GM23338 (cell line): ENCODE measurements at regions not wholly inside any gene's neighbourhood (a gene's known extent, or its start where the extent isn't known, plus 50 kb on each side); places are given as distances from the start of the nearest gene placed in this dataset.

Experiments
- CREB1 ChIP-seq: fragments of 250-450 bp; sonication (Bioruptor Pico); IDR thresholded peaks from 2 replicates; pipeline ENCODE4 v1.5.0; 2020; ENCODE audit warnings: low read depth, mild to moderate bottlenecking, moderate library complexity
- EZH2 ChIP-seq: fragments of 200-600 bp; sonication (generic); IDR thresholded peaks from one replicate; pipeline ENCODE4 v1.8.0; 2017; ENCODE audit warnings: antibody characterized with exemption, mild to moderate bottlenecking, low read depth; ENCODE audit not compliant: unreplicated experiment
- EZH2phosphoT487 ChIP-seq: fragments of 200-600 bp; sonication (generic); IDR thresholded peaks from one replicate; pipeline ENCODE4 v1.8.1; 2018; ENCODE audit warnings: antibody characterized with exemption; ENCODE audit not compliant: unreplicated experiment
- NANOG ChIP-seq: IDR thresholded peaks from 2 replicates; pipeline ENCODE4 v1.6.1; 2016; ENCODE audit warnings: antibody characterized with exemption, borderline replicate concordance
- POLR2AphosphoS5 ChIP-seq: IDR thresholded peaks from 2 replicates; pipeline ENCODE4 v1.6.1; 2016; ENCODE audit warnings: antibody characterized with exemption, low read depth
- STAT1 ChIP-seq: IDR thresholded peaks from one replicate; pipeline ENCODE4 v1.6.1; 2016; ENCODE audit warnings: antibody characterized with exemption; ENCODE audit not compliant: unreplicated experiment
- ZNF114 ChIP-seq: fragments of 250-450 bp; sonication (Bioruptor Pico); IDR thresholded peaks from 2 replicates; pipeline ENCODE4 v1.5.0; 2020; ENCODE audit warnings: mild to moderate bottlenecking, moderate library complexity
- ZNF331 ChIP-seq: fragments of 250-450 bp; sonication (Bioruptor Pico); IDR thresholded peaks from 2 replicates; pipeline ENCODE4 v1.5.0; 2020; ENCODE audit warnings: low read depth, mild to moderate bottlenecking, moderate library complexity
- TF ChIP-seq, protein P1 (sequence below): fragments of 250-450 bp; sonication (Bioruptor Pico); IDR thresholded peaks from 2 replicates; pipeline ENCODE4 v1.5.0; 2020; ENCODE audit warnings: mild to moderate bottlenecking, moderate library complexity
- TF ChIP-seq, protein P2 (sequence below): IDR thresholded peaks from 2 replicates; pipeline ENCODE4 v1.6.1; 2016; ENCODE audit warnings: antibody characterized with exemption
- TF ChIP-seq, protein P3 (sequence below), 2 experiments: fragments of 200-600 bp in 1 of 2; sonication (generic) in 1 of 2; conservative IDR thresholded peaks; 2 replicates each; pipeline versions ENCODE4 v1.5.1 to v1.6.1; 2016 to 2017; ENCODE audit warnings: antibody characterized with exemption in 2 of 2, low read depth in 2 of 2, mild to moderate bottlenecking in 2 of 2, moderate library complexity in 1 of 2

DNA sequence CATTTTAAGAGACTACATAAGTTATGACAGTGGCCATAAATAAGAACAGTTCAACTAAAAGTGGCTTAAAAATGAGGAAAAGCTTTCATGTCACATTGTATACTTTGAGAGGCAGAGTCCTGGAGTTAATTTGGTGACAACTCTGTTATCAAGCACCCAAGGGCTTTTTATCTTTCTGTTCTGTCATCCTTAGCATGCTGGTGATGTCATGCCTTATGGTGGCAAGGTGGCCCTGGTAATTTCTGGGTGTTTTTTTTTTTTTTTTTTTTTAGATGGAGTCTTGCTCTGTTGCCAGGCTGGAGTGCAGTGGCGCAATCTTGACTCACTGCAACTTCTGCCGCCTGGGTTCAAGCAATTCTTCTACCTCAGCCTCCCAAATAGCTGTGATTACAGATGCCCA is 158.8 kb downstream of the AASDHPPT start (continued):
- TF ChIP-seq, protein P1, sequence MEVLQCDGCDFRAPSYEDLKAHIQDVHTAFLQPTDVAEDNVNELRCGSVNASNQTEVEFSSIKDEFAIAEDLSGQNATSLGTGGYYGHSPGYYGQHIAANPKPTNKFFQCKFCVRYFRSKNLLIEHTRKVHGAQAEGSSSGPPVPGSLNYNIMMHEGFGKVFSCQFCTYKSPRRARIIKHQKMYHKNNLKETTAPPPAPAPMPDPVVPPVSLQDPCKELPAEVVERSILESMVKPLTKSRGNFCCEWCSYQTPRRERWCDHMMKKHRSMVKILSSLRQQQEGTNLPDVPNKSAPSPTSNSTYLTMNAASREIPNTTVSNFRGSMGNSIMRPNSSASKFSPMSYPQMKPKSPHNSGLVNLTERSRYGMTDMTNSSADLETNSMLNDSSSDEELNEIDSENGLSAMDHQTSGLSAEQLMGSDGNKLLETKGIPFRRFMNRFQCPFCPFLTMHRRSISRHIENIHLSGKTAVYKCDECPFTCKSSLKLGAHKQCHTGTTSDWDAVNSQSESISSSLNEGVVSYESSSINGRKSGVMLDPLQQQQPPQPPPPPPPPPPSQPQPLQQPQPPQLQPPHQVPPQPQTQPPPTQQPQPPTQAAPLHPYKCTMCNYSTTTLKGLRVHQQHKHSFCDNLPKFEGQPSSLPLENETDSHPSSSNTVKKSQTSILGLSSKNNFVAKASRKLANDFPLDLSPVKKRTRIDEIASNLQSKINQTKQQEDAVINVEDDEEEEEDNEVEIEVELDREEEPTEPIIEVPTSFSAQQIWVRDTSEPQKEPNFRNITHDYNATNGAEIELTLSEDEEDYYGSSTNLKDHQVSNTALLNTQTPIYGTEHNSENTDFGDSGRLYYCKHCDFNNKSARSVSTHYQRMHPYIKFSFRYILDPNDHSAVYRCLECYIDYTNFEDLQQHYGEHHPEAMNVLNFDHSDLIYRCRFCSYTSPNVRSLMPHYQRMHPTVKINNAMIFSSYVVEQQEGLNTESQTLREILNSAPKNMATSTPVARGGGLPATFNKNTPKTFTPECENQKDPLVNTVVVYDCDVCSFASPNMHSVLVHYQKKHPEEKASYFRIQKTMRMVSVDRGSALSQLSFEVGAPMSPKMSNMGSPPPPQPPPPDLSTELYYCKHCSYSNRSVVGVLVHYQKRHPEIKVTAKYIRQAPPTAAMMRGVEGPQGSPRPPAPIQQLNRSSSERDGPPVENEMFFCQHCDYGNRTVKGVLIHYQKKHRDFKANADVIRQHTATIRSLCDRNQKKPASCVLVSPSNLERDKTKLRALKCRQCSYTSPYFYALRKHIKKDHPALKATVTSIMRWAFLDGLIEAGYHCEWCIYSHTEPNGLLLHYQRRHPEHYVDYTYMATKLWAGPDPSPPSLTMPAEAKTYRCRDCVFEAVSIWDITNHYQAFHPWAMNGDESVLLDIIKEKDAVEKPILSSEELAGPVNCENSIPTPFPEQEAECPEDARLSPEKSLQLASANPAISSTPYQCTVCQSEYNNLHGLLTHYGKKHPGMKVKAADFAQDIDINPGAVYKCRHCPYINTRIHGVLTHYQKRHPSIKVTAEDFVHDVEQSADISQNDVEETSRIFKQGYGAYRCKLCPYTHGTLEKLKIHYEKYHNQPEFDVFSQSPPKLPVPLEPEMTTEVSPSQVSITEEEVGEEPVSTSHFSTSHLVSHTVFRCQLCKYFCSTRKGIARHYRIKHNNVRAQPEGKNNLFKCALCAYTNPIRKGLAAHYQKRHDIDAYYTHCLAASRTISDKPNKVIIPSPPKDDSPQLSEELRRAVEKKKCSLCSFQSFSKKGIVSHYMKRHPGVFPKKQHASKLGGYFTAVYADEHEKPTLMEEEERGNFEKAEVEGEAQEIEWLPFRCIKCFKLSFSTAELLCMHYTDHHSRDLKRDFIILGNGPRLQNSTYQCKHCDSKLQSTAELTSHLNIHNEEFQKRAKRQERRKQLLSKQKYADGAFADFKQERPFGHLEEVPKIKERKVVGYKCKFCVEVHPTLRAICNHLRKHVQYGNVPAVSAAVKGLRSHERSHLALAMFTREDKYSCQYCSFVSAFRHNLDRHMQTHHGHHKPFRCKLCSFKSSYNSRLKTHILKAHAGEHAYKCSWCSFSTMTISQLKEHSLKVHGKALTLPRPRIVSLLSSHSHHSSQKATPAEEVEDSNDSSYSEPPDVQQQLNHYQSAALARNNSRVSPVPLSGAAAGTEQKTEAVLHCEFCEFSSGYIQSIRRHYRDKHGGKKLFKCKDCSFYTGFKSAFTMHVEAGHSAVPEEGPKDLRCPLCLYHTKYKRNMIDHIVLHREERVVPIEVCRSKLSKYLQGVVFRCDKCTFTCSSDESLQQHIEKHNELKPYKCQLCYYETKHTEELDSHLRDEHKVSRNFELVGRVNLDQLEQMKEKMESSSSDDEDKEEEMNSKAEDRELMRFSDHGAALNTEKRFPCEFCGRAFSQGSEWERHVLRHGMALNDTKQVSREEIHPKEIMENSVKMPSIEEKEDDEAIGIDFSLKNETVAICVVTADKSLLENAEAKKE (CRISPR knock-in tag) = no peak
- TF ChIP-seq POLR2AphosphoS5 = no peak
- TF ChIP-seq, protein P2, sequence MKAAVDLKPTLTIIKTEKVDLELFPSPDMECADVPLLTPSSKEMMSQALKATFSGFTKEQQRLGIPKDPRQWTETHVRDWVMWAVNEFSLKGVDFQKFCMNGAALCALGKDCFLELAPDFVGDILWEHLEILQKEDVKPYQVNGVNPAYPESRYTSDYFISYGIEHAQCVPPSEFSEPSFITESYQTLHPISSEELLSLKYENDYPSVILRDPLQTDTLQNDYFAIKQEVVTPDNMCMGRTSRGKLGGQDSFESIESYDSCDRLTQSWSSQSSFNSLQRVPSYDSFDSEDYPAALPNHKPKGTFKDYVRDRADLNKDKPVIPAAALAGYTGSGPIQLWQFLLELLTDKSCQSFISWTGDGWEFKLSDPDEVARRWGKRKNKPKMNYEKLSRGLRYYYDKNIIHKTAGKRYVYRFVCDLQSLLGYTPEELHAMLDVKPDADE = no peak
- TF ChIP-seq, protein P3, sequence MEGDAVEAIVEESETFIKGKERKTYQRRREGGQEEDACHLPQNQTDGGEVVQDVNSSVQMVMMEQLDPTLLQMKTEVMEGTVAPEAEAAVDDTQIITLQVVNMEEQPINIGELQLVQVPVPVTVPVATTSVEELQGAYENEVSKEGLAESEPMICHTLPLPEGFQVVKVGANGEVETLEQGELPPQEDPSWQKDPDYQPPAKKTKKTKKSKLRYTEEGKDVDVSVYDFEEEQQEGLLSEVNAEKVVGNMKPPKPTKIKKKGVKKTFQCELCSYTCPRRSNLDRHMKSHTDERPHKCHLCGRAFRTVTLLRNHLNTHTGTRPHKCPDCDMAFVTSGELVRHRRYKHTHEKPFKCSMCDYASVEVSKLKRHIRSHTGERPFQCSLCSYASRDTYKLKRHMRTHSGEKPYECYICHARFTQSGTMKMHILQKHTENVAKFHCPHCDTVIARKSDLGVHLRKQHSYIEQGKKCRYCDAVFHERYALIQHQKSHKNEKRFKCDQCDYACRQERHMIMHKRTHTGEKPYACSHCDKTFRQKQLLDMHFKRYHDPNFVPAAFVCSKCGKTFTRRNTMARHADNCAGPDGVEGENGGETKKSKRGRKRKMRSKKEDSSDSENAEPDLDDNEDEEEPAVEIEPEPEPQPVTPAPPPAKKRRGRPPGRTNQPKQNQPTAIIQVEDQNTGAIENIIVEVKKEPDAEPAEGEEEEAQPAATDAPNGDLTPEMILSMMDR (conservative IDR thresholded peaks at IDR 0.05; ENCODE audit: low read depth in 2 of 2) = no peak
- TF ChIP-seq ZNF114 (CRISPR knock-in tag) = no peak
- no peak for TF ChIP-seq CREB1 (CRISPR knock-in tag)
- TF ChIP-seq EZH2phosphoT487 = no peak
- TF ChIP-seq EZH2 = no peak
- no peak for TF ChIP-seq STAT1
- no peak for TF ChIP-seq NANOG
- TF ChIP-seq ZNF331 (CRISPR knock-in tag) = no peak
